Peyer's patch (tissue), 4 donors: ENCODE measurements at regions not wholly inside any gene's neighbourhood (a gene's known extent, or its start where the extent isn't known, plus 50 kb on each side); places are given as distances from the start of the nearest gene placed in this dataset.

Source experiments
- POLR2A ChIP-seq, 2 donors: fragments of 450-650 bp; IDR thresholded peaks; one replicate each; pipeline ENCODE4 v1.5.1; 2017; ENCODE audit warnings: antibody characterized with exemption in 2 of 2, mild to moderate bottlenecking in 2 of 2, moderate library complexity in 2 of 2
- TF ChIP-seq, protein P1 (sequence below), 6 experiments: fragments of 450-650 bp in 4 of 6; fragments of 200-600 bp in 2 of 6; sonication (generic) in 1 of 6; IDR thresholded peaks; one replicate each; pipeline ENCODE4 v1.5.1; 2017 to 2019; ENCODE audit warnings: antibody characterized with exemption in 6 of 6, mild to moderate bottlenecking in 3 of 6, moderate library complexity in 1 of 6

DNA sequence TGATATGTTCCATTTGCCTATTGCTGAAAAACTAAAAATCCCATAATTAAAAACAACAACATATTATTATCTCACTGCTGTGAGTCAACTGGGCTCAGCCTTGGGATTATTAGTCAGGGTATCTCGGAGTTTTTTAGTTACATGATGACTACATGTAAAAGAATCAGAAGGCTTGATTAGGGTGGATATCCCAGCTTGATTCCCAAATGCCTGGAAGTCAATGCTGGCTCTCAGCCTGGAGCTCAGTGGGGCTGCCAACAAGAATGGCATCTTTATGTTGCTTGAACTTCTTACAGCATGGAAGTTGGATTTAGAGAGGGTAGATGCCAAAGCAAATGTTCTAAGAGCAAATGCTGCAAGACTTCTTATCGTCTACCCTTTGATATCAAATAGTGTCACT is 278.5 kb downstream of the PLOD2 start:
- TF ChIP-seq, protein P1, sequence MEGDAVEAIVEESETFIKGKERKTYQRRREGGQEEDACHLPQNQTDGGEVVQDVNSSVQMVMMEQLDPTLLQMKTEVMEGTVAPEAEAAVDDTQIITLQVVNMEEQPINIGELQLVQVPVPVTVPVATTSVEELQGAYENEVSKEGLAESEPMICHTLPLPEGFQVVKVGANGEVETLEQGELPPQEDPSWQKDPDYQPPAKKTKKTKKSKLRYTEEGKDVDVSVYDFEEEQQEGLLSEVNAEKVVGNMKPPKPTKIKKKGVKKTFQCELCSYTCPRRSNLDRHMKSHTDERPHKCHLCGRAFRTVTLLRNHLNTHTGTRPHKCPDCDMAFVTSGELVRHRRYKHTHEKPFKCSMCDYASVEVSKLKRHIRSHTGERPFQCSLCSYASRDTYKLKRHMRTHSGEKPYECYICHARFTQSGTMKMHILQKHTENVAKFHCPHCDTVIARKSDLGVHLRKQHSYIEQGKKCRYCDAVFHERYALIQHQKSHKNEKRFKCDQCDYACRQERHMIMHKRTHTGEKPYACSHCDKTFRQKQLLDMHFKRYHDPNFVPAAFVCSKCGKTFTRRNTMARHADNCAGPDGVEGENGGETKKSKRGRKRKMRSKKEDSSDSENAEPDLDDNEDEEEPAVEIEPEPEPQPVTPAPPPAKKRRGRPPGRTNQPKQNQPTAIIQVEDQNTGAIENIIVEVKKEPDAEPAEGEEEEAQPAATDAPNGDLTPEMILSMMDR (IDR thresholded peaks at IDR 0.05) = no peak
- TF ChIP-seq POLR2A (IDR thresholded peaks at IDR 0.05) = no peak
